H9 (cell line): ENCODE measurements at regions not wholly inside any gene's neighbourhood (a gene's known extent, or its start where the extent isn't known, plus 50 kb on each side); places are given as distances from the start of the nearest gene placed in this dataset.

ENCODE experiments used
- DNase-seq: peaks from one replicate; pipeline ENCODE4 v3.0.0-alpha.2; 2017
- H2AFZ ChIP-seq: one replicate; pipeline ENCODE4 v1.6.1; 2013; ENCODE audit warnings: mild to moderate bottlenecking, low read length, control low read depth, moderate library complexity
- H2AK5ac ChIP-seq: 2 replicates; pipeline ENCODE4 v1.6.1; 2013; ENCODE audit warnings: low read length, control low read depth, mixed read lengths; ENCODE audit not compliant: insufficient read length
- H2BK120ac ChIP-seq: one replicate; pipeline ENCODE4 v1.6.1; 2013; ENCODE audit warnings: low read depth, mild to moderate bottlenecking, low read length, control low read depth, inconsistent platforms; ENCODE audit not compliant: poor library complexity, severe bottlenecking
- H2BK12ac ChIP-seq: 2 replicates; pipeline ENCODE4 v1.6.1; 2013; ENCODE audit warnings: low read length, control low read depth, mixed read lengths, low read depth; ENCODE audit not compliant: insufficient read length
- H2BK15ac ChIP-seq: 2 replicates; pipeline ENCODE4 v1.6.1; 2013; ENCODE audit warnings: low read depth, low read length, control low read depth
- H2BK20ac ChIP-seq: one replicate; pipeline ENCODE4 v1.6.1; 2013; ENCODE audit warnings: low read depth, mild to moderate bottlenecking, low read length, control low read depth, inconsistent platforms; ENCODE audit not compliant: poor library complexity, severe bottlenecking
- H2BK5ac ChIP-seq: 2 replicates; pipeline ENCODE4 v1.6.1; 2013; ENCODE audit warnings: low read length, control low read depth, mixed read lengths; ENCODE audit not compliant: insufficient read length
- H3K14ac ChIP-seq: 2 replicates; pipeline ENCODE4 v1.6.1; 2013; ENCODE audit warnings: low read length, control low read depth; ENCODE audit not compliant: insufficient read depth
- H3K18ac ChIP-seq: 2 replicates; pipeline ENCODE4 v1.6.1; 2013; ENCODE audit warnings: low read depth, mild to moderate bottlenecking, mixed read lengths, low read length, control low read depth; ENCODE audit not compliant: insufficient read length
- H3K23ac ChIP-seq: 2 replicates; pipeline ENCODE4 v1.6.1; 2013; ENCODE audit warnings: low read length, control low read depth, mixed read lengths, low read depth; ENCODE audit not compliant: insufficient read length
- H3K23me2 ChIP-seq: 2 replicates; pipeline ENCODE4 v1.6.1; 2013; ENCODE audit warnings: low read depth, mild to moderate bottlenecking, mixed read lengths, low read length, control low read depth; ENCODE audit not compliant: insufficient read length, poor library complexity, severe bottlenecking
- H3K27ac ChIP-seq: 2 replicates; pipeline ENCODE4 v1.5.1; 2013; ENCODE audit warnings: low read length, control low read depth, mixed read lengths, low read depth; ENCODE audit not compliant: insufficient read length
- H3K27me3 ChIP-seq: 2 replicates; pipeline ENCODE4 v1.6.1; 2013; ENCODE audit warnings: low read length, control low read depth, inconsistent platforms; ENCODE audit not compliant: insufficient read depth
- H3K4ac ChIP-seq: 2 replicates; pipeline ENCODE4 v1.6.1; 2013; ENCODE audit warnings: low read depth, mild to moderate bottlenecking, control low read depth, inconsistent platforms, low read length, moderate library complexity
- H3K4me1 ChIP-seq: 2 replicates; pipeline ENCODE4 v1.6.1; 2013; ENCODE audit warnings: low read length, control low read depth, inconsistent platforms; ENCODE audit not compliant: insufficient read depth
- H3K4me2 ChIP-seq: 2 replicates; pipeline ENCODE4 v1.6.1; 2013; ENCODE audit warnings: low read length, control low read depth, mixed read lengths; ENCODE audit not compliant: insufficient read length, insufficient read depth
- H3K56ac ChIP-seq: 2 replicates; pipeline ENCODE4 v1.6.1; 2013; ENCODE audit warnings: low read depth, mild to moderate bottlenecking, mixed read lengths, low read length, control low read depth; ENCODE audit not compliant: insufficient read length
- H3K79me1 ChIP-seq: 2 replicates; pipeline ENCODE4 v1.6.1; 2013; ENCODE audit warnings: low read depth, mild to moderate bottlenecking, moderate library complexity, low read length, control low read depth, inconsistent platforms; ENCODE audit not compliant: insufficient read depth, poor library complexity, severe bottlenecking
- H3K79me2 ChIP-seq: 2 replicates; pipeline ENCODE4 v1.6.1; 2013; ENCODE audit warnings: low read length, control low read depth, inconsistent platforms; ENCODE audit not compliant: insufficient read depth
- H3K9ac ChIP-seq: 2 replicates; pipeline ENCODE4 v1.6.1; 2013; ENCODE audit warnings: low read length, control low read depth, mixed read lengths; ENCODE audit not compliant: insufficient read length; ENCODE audit errors: extremely low read depth
- H3K9me3 ChIP-seq: one replicate; pipeline ENCODE4 v1.6.1; 2013; ENCODE audit warnings: low read depth, low read length, inconsistent platforms; ENCODE audit not compliant: control insufficient read depth
- H3T11ph ChIP-seq: one replicate; pipeline ENCODE4 v1.6.1; 2013; ENCODE audit warnings: mild to moderate bottlenecking, low read length, control low read depth, inconsistent platforms
- H4K20me1 ChIP-seq: one replicate; pipeline ENCODE4 v1.6.1; 2013; ENCODE audit not compliant: control insufficient read depth, insufficient read length, insufficient read depth
- H4K5ac ChIP-seq: 2 replicates; pipeline ENCODE4 v1.6.1; 2013; ENCODE audit warnings: low read depth, mild to moderate bottlenecking, mixed read lengths, low read length, control low read depth; ENCODE audit not compliant: insufficient read length
- H4K8ac ChIP-seq: replicated peaks from 2 replicates; pipeline ENCODE4 v1.6.1; 2013; ENCODE audit warnings: low read length, control low read depth, mixed read lengths, low read depth; ENCODE audit not compliant: insufficient read length
- H4K91ac ChIP-seq: 2 replicates; pipeline ENCODE4 v1.6.1; 2013; ENCODE audit warnings: low read depth, mild to moderate bottlenecking, moderate library complexity, mixed read lengths, low read length, control low read depth; ENCODE audit not compliant: insufficient read length
- H3K27ac Mint-ChIP-seq, 3 experiments: 2 replicates in 2 of 3; 3 replicates in 1 of 3; pipeline ENCODE4 v1.8.0; 2020 to 2021; ENCODE audit warnings: mixed read lengths in 3 of 3, mild to moderate bottlenecking in 1 of 3, moderate library complexity in 1 of 3
- H3K27me3 Mint-ChIP-seq: 2 replicates; pipeline ENCODE4 v1.8.0; 2021; ENCODE audit warnings: low read depth, mild to moderate bottlenecking, moderate library complexity, mixed read lengths
- H3K36me3 Mint-ChIP-seq, 3 experiments: 2 replicates in 2 of 3; 3 replicates in 1 of 3; pipeline ENCODE4 v1.8.0; 2020 to 2021; ENCODE audit warnings: low read depth in 3 of 3, mixed read lengths in 3 of 3; ENCODE audit not compliant: insufficient read depth in 1 of 3
- H3K4me1 Mint-ChIP-seq, 2 experiments: 2 replicates each; pipeline ENCODE4 v1.8.0; 2020; ENCODE audit warnings: mixed read lengths in 2 of 2
- H3K4me3 Mint-ChIP-seq, 2 experiments: 2 replicates in 1 of 2; 3 replicates in 1 of 2; pipeline ENCODE4 v1.8.0; 2020 to 2021; ENCODE audit warnings: mild to moderate bottlenecking in 2 of 2, mixed read lengths in 2 of 2, moderate library complexity in 1 of 2
- H3K9me3 Mint-ChIP-seq, 2 experiments: 2 replicates in 1 of 2; 3 replicates in 1 of 2; pipeline ENCODE4 v1.8.0; 2020; ENCODE audit warnings: mild to moderate bottlenecking in 2 of 2, mixed read lengths in 2 of 2, moderate library complexity in 1 of 2
- WGBS: extraction: QIAGEN DNeasy Blood & Tissue Kit; methylation state at CpG from one replicate; pipeline ENCODE4 v1.1.7; 2013; ENCODE audit warnings: missing lambda C conversion rate, low lambda C conversion rate, mixed read lengths; ENCODE audit not compliant: insufficient read length; ENCODE audit errors: extremely low coverage; 5-methylcytosine and 5-hydroxymethylcytosine counted together
- TF ChIP-seq, protein P1 (sequence below): fragments of 200-600 bp; sonication (generic); conservative IDR thresholded peaks from 3 replicates; pipeline ENCODE4 v1.8.0; 2021; ENCODE audit warnings: antibody characterized with exemption, mild to moderate bottlenecking

DNA sequence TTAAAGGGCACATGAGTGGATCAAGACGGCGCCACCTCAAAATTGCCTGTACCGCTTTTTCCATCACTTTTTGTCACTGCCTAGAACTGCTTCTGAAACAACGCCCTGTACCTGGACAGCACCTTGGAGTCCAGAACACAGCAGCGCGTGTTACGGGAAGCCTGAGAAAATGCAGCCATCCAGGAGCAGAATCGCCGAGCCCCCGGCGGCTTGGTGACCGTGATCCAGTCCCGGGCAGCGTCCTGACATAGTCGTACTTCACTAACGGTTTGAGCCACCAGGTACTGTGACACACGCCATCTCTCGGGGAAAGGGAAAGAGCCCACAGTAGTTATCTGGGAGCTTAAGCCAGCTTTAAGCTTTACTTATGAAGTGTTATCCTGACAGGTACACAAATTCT lies 168.9 kb upstream of the SALL3 start:
- Histone ChIP-seq H3K14ac (no peak overlapping the region), H2BK12ac (no peak overlapping the region), H3K56ac (no peak overlapping the region), H3K4me1 (no peaks in the 10 kb centered on the region), H3K27ac (no peak overlapping the region), H3K23ac (no peak overlapping the region), H2BK20ac (no peak overlapping the region), H2AFZ (no peak overlapping the region), H3K9ac (no peak overlapping the region), H3K79me1 (no peaks in the 10 kb centered on the region), H4K5ac (no peak overlapping the region), H2BK5ac (no peak overlapping the region), H3K23me2 (no peaks in the 10 kb centered on the region), H4K91ac (no peak overlapping the region), H3K79me2 (no peaks in the 10 kb centered on the region), H4K20me1 (no peaks in the 10 kb centered on the region), H3K27me3 (no peaks in the 10 kb centered on the region), H3T11ph (no peak overlapping the region), H3K4ac (no peak overlapping the region), H3K4me2 (no peak overlapping the region), H4K8ac (no peak overlapping the region), H2BK15ac (no peak overlapping the region), H3K18ac (no peak overlapping the region), H3K9me3 (no peaks in the 10 kb centered on the region), H2AK5ac (no peak overlapping the region), H2BK120ac (no peak overlapping the region)
- TF ChIP-seq, protein P1, sequence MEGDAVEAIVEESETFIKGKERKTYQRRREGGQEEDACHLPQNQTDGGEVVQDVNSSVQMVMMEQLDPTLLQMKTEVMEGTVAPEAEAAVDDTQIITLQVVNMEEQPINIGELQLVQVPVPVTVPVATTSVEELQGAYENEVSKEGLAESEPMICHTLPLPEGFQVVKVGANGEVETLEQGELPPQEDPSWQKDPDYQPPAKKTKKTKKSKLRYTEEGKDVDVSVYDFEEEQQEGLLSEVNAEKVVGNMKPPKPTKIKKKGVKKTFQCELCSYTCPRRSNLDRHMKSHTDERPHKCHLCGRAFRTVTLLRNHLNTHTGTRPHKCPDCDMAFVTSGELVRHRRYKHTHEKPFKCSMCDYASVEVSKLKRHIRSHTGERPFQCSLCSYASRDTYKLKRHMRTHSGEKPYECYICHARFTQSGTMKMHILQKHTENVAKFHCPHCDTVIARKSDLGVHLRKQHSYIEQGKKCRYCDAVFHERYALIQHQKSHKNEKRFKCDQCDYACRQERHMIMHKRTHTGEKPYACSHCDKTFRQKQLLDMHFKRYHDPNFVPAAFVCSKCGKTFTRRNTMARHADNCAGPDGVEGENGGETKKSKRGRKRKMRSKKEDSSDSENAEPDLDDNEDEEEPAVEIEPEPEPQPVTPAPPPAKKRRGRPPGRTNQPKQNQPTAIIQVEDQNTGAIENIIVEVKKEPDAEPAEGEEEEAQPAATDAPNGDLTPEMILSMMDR, result no peak
- no peak for DNase-seq
- WGBS, result no CpG with 5 or more reads among the region's 18 CpGs
- no peak overlapping the region; a peak in 1 of 7 replicates for H3K27ac Mint-ChIP-seq
- H3K27me3 Mint-ChIP-seq, result peaks cover 18% of the 10 kb centered on the region
- peaks cover 0 to 11% (median 0%) of the 10 kb centered on the region in 3 experiments; a peak in 3 of 7 replicates for H3K36me3 Mint-ChIP-seq
- peaks cover 7% of the 10 kb centered on the region in 2 experiments; a peak in 4 of 5 replicates for H3K9me3 Mint-ChIP-seq
- H3K4me3 Mint-ChIP-seq, result no peak overlapping the region
- peaks cover 30% of the 10 kb centered on the region in 2 experiments for H3K4me1 Mint-ChIP-seq
